GM12878 (cell line): ENCODE measurements at regions not wholly inside any gene's neighbourhood (a gene's known extent, or its start where the extent isn't known, plus 50 kb on each side); places are given as distances from the start of the nearest gene placed in this dataset.

Experiments
- ATAC-seq: fragments of 200-7000 bp; cut with Tn5 transposase; 3 replicates; pipeline ENCODE4 v1.9.1; 2020; ENCODE audit warnings: mild to moderate bottlenecking, moderate library complexity
- BruUV-seq: library from RNA; stranded (reverse); fragments of 400-500 nt; replicated peaks from 2 replicates; lab custom pipeline; 2021; lab: Mats Ljungman, UMichigan
- CTCF ChIA-PET: fragments of 300-600 bp; sonication (Branson Sonifier 250); formaldehyde crosslinking; extraction: SDS; loops from one replicate; lab custom pipeline; 2021; ENCODE audit warnings: inconsistent platforms; lab: Yijun Ruan, JAX
- POLR2A ChIA-PET: fragments of 350-600 bp; formaldehyde crosslinking; extraction: SDS; loops from one replicate; lab custom pipeline; 2021; ENCODE audit warnings: inconsistent platforms; lab: Charles Lee
- RAD21 ChIA-PET: fragments of 300-600 bp; sonication (Branson Sonifier 250); formaldehyde crosslinking; loops from one replicate; lab custom pipeline; 2023; ENCODE audit warnings: antibody characterized with exemption; ENCODE audit not compliant: unreplicated experiment; lab: Charles Lee
- SMC1A ChIA-PET: fragments of 300-600 bp; sonication (Branson Sonifier 250); formaldehyde crosslinking; loops from one replicate; lab custom pipeline; 2023; ENCODE audit not compliant: unreplicated experiment, uncharacterized antibody; lab: Charles Lee
- DNase-seq: peaks from one replicate; pipeline ENCODE4 v3.0.0-alpha.2; 2011; ENCODE audit warnings: low read depth, low spot score
- FAIRE-seq: peaks from 3 replicates; lab custom pipeline; 2011; peaks lifted over from hg19 to GRCh38; lab: Jason Lieb, UNC
- H2AFZ ChIP-seq: 2 replicates; pipeline ENCODE4 v1.6.0; 2011; ENCODE audit warnings: low read depth, low read length, control low read depth; ENCODE audit not compliant: control insufficient read depth
- H3K27ac ChIP-seq: 2 replicates; pipeline ENCODE4 v1.5.1; 2011; ENCODE audit warnings: control low read depth; ENCODE audit not compliant: control insufficient read depth, insufficient read depth
- H3K27me3 ChIP-seq, 2 experiments: replicated peaks in 1 of 2; 2 replicates each; pipeline versions ENCODE4 v1.6.0 to v1.6.1; 2011; ENCODE audit warnings: low read length in 1 of 2; ENCODE audit not compliant: control insufficient read depth in 2 of 2, insufficient read depth in 2 of 2
- H3K36me3 ChIP-seq, 2 experiments: 2 replicates each; pipeline ENCODE4 v1.5.1; 2011; ENCODE audit warnings: low read length in 1 of 2; ENCODE audit not compliant: control insufficient read depth in 2 of 2, insufficient read depth in 2 of 2
- H3K4me1 ChIP-seq: 2 replicates; pipeline ENCODE4 v1.6.1; 2011; ENCODE audit warnings: mild to moderate bottlenecking, low read length, moderate library complexity, mixed read lengths; ENCODE audit not compliant: control insufficient read depth, insufficient read depth
- H3K4me2 ChIP-seq: 2 replicates; pipeline ENCODE4 v1.6.0; 2011; ENCODE audit warnings: control low read depth; ENCODE audit not compliant: control insufficient read depth, insufficient read depth
- H3K4me3 ChIP-seq: fragments of 200-600 bp; sonication (generic); 2 replicates; pipeline ENCODE4 v1.5.1; 2016
- H3K79me2 ChIP-seq: 2 replicates; pipeline ENCODE4 v1.6.0; 2011; ENCODE audit warnings: low read length; ENCODE audit not compliant: control insufficient read depth, insufficient read depth
- H3K9ac ChIP-seq: 2 replicates; pipeline ENCODE4 v1.8.0; 2011; ENCODE audit warnings: low read length, control low read depth, mixed read lengths; ENCODE audit not compliant: control insufficient read depth, insufficient read depth
- H3K9me3 ChIP-seq: replicated peaks from 3 replicates; pipeline ENCODE4 v1.5.1; 2011; ENCODE audit warnings: mild to moderate bottlenecking, low read length; ENCODE audit not compliant: control insufficient read depth, insufficient read depth
- H4K20me1 ChIP-seq: 2 replicates; pipeline ENCODE4 v1.6.0; 2011; ENCODE audit not compliant: control insufficient read depth, insufficient read depth
- ASH2L ChIP-seq: fragments of 300-600, 200-600 bp; sonication (generic); IDR thresholded peaks from 2 replicates; pipeline ENCODE4 v1.6.1; 2017; ENCODE audit warnings: low read depth, mild to moderate bottlenecking, borderline replicate concordance
- CBX3 ChIP-seq: fragments of 200-600 bp; sonication (generic); IDR thresholded peaks from 2 replicates; pipeline ENCODE4 v1.6.1; 2016; ENCODE audit warnings: low read depth, borderline replicate concordance
- EGR1 ChIP-seq, 2 experiments: IDR thresholded peaks; 1 replicate in 1 of 2; 2 replicates in 1 of 2; pipeline ENCODE4 v1.6.1; 2011 to 2012; ENCODE audit warnings: low read depth in 2 of 2, low read length in 2 of 2, borderline replicate concordance in 1 of 2, mild to moderate bottlenecking in 1 of 2, moderate library complexity in 1 of 2
- ETV6 ChIP-seq, 2 experiments: fragments of 450-650 bp in 1 of 2; IDR thresholded peaks in 1 of 2; conservative IDR thresholded peaks in 1 of 2; 2 replicates each; pipeline ENCODE4 v1.6.1; 2014; ENCODE audit warnings: antibody characterized with exemption in 1 of 2, borderline replicate concordance in 1 of 2, low read depth in 1 of 2, mild to moderate bottlenecking in 1 of 2, moderate library complexity in 1 of 2
- JUNB ChIP-seq: IDR thresholded peaks from 2 replicates; pipeline ENCODE4 v1.6.1; 2016; ENCODE audit warnings: antibody characterized with exemption, mild to moderate bottlenecking
- NR2C2 ChIP-seq: IDR thresholded peaks from 2 replicates; pipeline ENCODE4 v1.6.1; 2011; ENCODE audit warnings: borderline replicate concordance, low read depth; ENCODE audit not compliant: control insufficient read depth, insufficient read length
- PAX5 ChIP-seq: IDR thresholded peaks from 2 replicates; pipeline ENCODE4 v1.6.1; 2011; ENCODE audit warnings: low read depth, low read length, borderline replicate concordance
- PBX3 ChIP-seq: IDR thresholded peaks from 2 replicates; pipeline ENCODE4 v1.6.1; 2011; ENCODE audit warnings: mild to moderate bottlenecking, low read depth, low read length, moderate library complexity; ENCODE audit not compliant: insufficient replicate concordance
- RAD21 ChIP-seq: IDR thresholded peaks from 2 replicates; pipeline ENCODE4 v1.6.1; 2011; ENCODE audit warnings: mild to moderate bottlenecking, low read depth, low read length, moderate library complexity; ENCODE audit not compliant: insufficient read depth
- SIX5 ChIP-seq: IDR thresholded peaks from 2 replicates; pipeline ENCODE4 v1.6.1; 2011; ENCODE audit warnings: mild to moderate bottlenecking, low read depth, low read length, moderate library complexity; ENCODE audit not compliant: severe bottlenecking
- SREBF1 ChIP-seq: IDR thresholded peaks from 2 replicates; pipeline ENCODE4 v1.6.1; 2012; ENCODE audit warnings: mild to moderate bottlenecking, low read length
- WRNIP1 ChIP-seq: IDR thresholded peaks from 2 replicates; pipeline ENCODE4 v1.6.1; 2011; ENCODE audit warnings: low read depth, low read length, improper control_type of control experiment, borderline replicate concordance
- ZBED1 ChIP-seq: IDR thresholded peaks from 2 replicates; pipeline ENCODE4 v1.6.1; 2016; ENCODE audit warnings: borderline replicate concordance
- ZNF592 ChIP-seq: fragments of 450-650 bp; IDR thresholded peaks from 2 replicates; pipeline ENCODE4 v1.6.1; 2017; ENCODE audit warnings: mild to moderate bottlenecking, moderate library complexity
- ZNF622 ChIP-seq: fragments of 450-650 bp; IDR thresholded peaks from 2 replicates; pipeline ENCODE4 v1.6.1; 2017; ENCODE audit warnings: mild to moderate bottlenecking, inconsistent platforms
- ZNF687 ChIP-seq: fragments of 450-650 bp; IDR thresholded peaks from 2 replicates; pipeline ENCODE4 v1.6.1; 2017; ENCODE audit warnings: mild to moderate bottlenecking, moderate library complexity
- ZSCAN29 ChIP-seq: fragments of 450-650 bp; IDR thresholded peaks from 2 replicates; pipeline ENCODE4 v1.6.1; 2017; ENCODE audit warnings: mild to moderate bottlenecking, moderate library complexity
- WGBS: methylation state at CpG from one replicate; pipeline ENCODE4 v1.1.6; 2016; ENCODE audit warnings: low lambda C conversion rate; ENCODE audit not compliant: insufficient replicate concordance, insufficient coverage; ENCODE audit errors: missing lambda C conversion rate; 5-methylcytosine and 5-hydroxymethylcytosine counted together
- in situ Hi-C: fragments of 300-500 bp; cut with MboI; formaldehyde crosslinking; loops from 9 replicates; pipeline ENCODE4 v1.14.3; 2018; ENCODE audit warnings: mixed read lengths
- intact Hi-C: fragments of 100-400 bp; cut with micrococcal nuclease; formaldehyde crosslinking; loops from one replicate; pipeline ENCODE4 v1.14.2; 2022; ENCODE audit not compliant: unreplicated experiment

GRCh38 chr21:23950344-23950743 is 1656.9 kb downstream of the MRPL39 start:
- WGBS: 19% methylated on average over 2 of the region's 2 CpGs
- in situ Hi-C loops: no loop called here

More at GRCh38 chr21:23950344-23950743, 1656.9 kb downstream of the MRPL39 start:
- BruUV-seq: no TSS peak
- intact Hi-C loops: no loop called here
- Histone ChIP-seq H3K27ac (no peak overlapping the region), H4K20me1 (no peaks in the 10 kb centered on the region), H3K27me3 (no peaks in the 10 kb centered on the region), H3K79me2 (no peaks in the 10 kb centered on the region), H2AFZ (no peak overlapping the region), H3K9me3 (no peaks in the 10 kb centered on the region), H3K9ac (no peak overlapping the region), H3K4me2 (no peak overlapping the region), H3K4me1 (no peaks in the 10 kb centered on the region)
- no peak for ATAC-seq
- no peak for FAIRE-seq
- ChIA-PET POLR2A (no interaction called here), RAD21 (no interaction called here), SMC1A (no interaction called here)
- no peak for DNase-seq
- TF ChIP-seq RAD21: no peak
- no peak for TF ChIP-seq ZBED1
- no peak for TF ChIP-seq ZNF687
- TF ChIP-seq ZSCAN29: no peak
- TF ChIP-seq WRNIP1: no peak
- TF ChIP-seq NR2C2: no peak
- no peak for TF ChIP-seq SIX5
- TF ChIP-seq PBX3: no peak
- no peak for TF ChIP-seq ZNF592
- TF ChIP-seq PAX5: no peak
- no peak for TF ChIP-seq ETV6 (conservative IDR thresholded peaks at IDR 0.05 in 1 of 2, IDR thresholded peaks at IDR 0.05 in 1 of 2; ENCODE audit: borderline replicate concordance in 1 of 2, low read depth in 1 of 2)
- no peak for TF ChIP-seq CBX3
- TF ChIP-seq ASH2L: no peak
- TF ChIP-seq SREBF1: no peak
- no peak for TF ChIP-seq JUNB
- no peak for TF ChIP-seq ZNF622
- TF ChIP-seq EGR1 (IDR thresholded peaks at IDR 0.05; ENCODE audit: borderline replicate concordance in 1 of 2, low read depth in 2 of 2, low read length in 2 of 2): no peak
- TF ChIP-seq, all 136 proteins: peak for 0
- H3K4me3 ChIP-seq: no peak overlapping the region
- CTCF ChIA-PET: no interaction called here
- no peaks in the 10 kb centered on the region for H3K36me3 ChIP-seq
